ENCODE measurements at regions not wholly inside any gene's neighbourhood (a gene's known extent, or its start where the extent isn't known, plus 50 kb on each side); places are given as distances from the start of the nearest gene placed in this dataset.
"Not testable (repeated sequence)": the region's sequence is repeated elsewhere in the genome, so short reads cannot be mapped to it uniquely, and the experiment has no call there.

DNA sequence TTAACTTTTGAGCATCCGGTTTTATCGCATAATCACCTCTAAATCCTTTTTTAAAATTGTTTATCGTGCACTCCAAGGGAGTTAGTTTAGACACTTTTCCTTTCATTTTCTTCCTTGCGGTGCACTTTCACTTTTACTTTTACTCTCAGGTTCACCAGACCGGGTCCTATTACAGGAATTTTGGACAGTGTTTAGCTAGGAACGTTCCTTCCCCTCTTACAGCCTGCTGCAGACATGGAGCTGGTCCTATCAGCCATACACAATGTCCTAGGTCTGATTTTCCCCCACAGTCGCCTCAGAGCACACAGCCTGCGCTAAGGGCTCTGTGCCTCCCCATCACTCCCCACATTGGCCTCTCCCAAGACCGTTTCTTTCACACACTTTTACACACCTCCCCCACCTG is 103.9 kb downstream of the ALG10 start:
- Mint-ChIP-seq H3K36me3 (peaks cover 0 to 6% (median 0%) of the 10 kb centered on the region in 3 donors), H3K4me1 (peaks cover 7 to 14% (median 10%) of the 10 kb centered on the region in 4 donors), H3K4me3 (peak overlapping the region; percentile 48 to 82 (median 72)), H3K9me3 (peaks cover 0 to 3% (median 0%) of the 10 kb centered on the region in 9 donors), H3K27ac (peak overlapping the region in 7 of 10 donors; percentile 35 to 79 (median 62)), H3K27me3 (peaks cover 2 to 36% (median 9%) of the 10 kb centered on the region in 5 donors)
- DNase-seq (peak in 1 of 10 donors; percentile 6), ATAC-seq (no peak)
- POLR2A ChIA-PET = no interaction called here

DNA sequence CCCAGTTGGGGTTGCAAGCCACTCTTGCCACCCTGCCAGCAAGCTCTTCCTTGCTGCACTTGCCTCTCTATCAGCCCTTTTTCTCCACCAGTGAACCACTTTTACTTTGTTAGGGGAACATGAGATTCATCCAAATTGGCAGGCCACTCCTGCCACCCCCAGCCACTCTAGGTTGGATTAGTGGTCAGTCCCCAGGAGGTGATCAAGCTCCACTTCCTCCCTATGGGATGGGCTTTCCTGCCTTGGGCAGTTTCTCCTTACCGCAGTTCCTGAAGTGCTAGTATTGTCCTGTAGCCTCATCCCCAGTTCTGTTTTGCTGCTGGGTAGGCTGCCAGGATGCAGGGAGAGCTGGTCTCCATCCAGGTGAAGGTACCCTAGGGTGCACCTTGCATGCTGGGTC is 104.5 kb downstream of the ALG10 start:
- Mint-ChIP-seq H3K4me3 (peak overlapping the region; percentile 48 to 82 (median 72)), H3K27me3 (peaks cover 2 to 36% (median 12%) of the 10 kb centered on the region in 5 donors), H3K36me3 (peaks cover 0 to 6% (median 0%) of the 10 kb centered on the region in 3 donors), H3K27ac (peak overlapping the region in 4 of 10 donors; percentile 35 to 79 (median 64)), H3K4me1 (peaks cover 7 to 14% (median 10%) of the 10 kb centered on the region in 4 donors), H3K9me3 (peaks cover 0 to 3% (median 0%) of the 10 kb centered on the region in 9 donors)
- POLR2A ChIA-PET = no interaction called here
- DNase-seq (no peak), ATAC-seq (no peak)

DNA sequence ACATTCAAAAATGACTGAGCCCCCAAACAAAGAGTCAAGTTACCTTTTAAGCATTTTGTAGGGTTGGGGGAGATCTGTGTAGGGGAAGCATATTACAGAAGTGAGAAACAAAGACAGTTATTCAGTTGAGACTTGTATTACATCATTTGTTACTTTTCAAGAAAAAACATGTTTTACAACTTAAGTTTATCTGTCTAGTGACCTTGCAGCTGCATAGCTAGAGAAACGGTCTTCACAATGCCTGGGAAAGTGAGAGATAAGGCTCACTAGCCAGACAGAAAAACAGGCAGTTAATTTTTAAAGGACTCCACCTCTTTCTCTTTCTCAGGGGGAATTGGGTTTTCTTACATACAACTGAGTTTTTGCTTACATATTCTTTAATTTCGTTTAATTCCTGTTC is 105.1 kb downstream of the ALG10 start:
- POLR2A ChIA-PET, H3K36me3 Mint-ChIP-seq, H3K9me3 Mint-ChIP-seq, H3K4me3 Mint-ChIP-seq, ATAC-seq, H3K27ac Mint-ChIP-seq, DNase-seq: not testable (repeated sequence)
- peaks cover 7 to 14% (median 10%) of the 10 kb centered on the region in 4 donors for H3K4me1 Mint-ChIP-seq
- peaks cover 2 to 36% (median 12%) of the 10 kb centered on the region in 5 donors for H3K27me3 Mint-ChIP-seq

DNA sequence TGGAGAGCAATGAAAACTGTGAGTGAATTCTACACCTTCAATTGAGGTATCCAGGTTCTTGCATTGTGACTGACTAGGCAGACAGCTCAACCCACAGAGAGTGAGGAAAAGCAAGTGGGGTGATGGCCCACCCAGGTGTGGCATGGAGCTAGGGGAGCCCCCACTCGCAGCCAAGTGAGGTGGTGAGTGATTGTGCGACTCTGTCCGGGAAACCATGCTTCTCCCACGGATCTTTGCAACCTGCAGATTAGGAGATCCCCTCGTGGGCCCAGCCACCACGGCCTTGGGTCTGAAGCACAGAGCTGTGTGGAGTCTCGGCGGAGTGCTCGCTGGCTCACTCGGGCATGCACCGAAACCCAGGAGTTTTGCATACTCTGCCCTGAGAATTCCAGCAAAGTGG is 120.1 kb downstream of the ALG10 start:
- DNase-seq = no peak
- no peak overlapping the region for H3K27ac Mint-ChIP-seq
- POLR2A ChIA-PET = no interaction called here
- H3K27me3 Mint-ChIP-seq = peaks cover 2 to 7% (median 5%) of the 10 kb centered on the region in 5 donors
- ATAC-seq = no peak
- no peak overlapping the region for H3K4me3 Mint-ChIP-seq
- H3K9me3 Mint-ChIP-seq = peaks cover 0 to 4% (median 0%) of the 10 kb centered on the region in 9 donors
- no peaks in the 10 kb centered on the region for H3K4me1 Mint-ChIP-seq
- H3K36me3 Mint-ChIP-seq = no peaks in the 10 kb centered on the region

DNA sequence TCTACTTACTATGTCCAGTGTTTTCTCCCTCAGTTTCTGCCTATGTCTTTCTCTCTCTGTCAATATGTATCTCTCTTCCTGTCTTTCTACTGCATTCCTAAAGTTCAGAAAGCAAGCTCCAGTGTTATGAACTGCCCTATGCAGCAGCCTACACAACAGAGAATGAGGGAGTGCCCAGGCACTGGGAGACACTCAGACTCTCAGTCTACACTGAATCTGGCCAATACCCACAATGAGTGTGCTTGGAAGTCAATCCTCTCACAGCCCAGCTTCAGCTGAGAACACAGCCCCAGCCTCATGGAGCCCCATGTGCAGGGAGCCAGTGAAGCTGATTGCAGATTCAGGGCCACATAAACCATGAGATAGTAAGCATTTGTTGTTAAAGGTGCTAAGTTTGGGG is 128.7 kb downstream of the ALG10 start:
- Mint-ChIP-seq H3K4me1 (no peaks in the 10 kb centered on the region), H3K4me3 (no peak overlapping the region), H3K27me3 (peaks cover 0 to 2% (median 0%) of the 10 kb centered on the region in 5 donors), H3K9me3 (no peaks in the 10 kb centered on the region), H3K36me3 (no peaks in the 10 kb centered on the region), H3K27ac (peak overlapping the region in 1 of 10 donors; percentile 60)
- POLR2A ChIA-PET = no interaction called here
- no peak for ATAC-seq
- DNase-seq = no peak

DNA sequence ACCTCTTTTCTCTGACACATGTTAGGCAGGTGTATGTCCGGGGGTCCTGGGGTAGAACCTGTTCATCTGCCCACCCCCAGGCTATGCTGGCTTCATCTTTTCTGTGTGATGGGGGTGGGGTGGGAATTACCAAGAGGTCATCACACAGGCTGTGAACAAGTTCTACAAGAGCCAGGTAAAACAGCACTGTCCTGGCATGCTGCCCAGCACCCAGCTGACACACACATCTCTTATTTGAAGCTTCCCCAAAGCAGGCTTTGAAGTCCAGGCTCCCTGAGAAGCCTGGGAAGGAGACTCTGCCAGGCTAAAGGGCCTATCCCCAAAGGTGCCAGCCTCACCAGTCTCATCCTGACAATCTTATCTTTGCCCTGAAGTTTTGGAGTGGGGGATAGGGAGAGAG is 141.1 kb downstream of the ALG10 start:
- H3K4me1 Mint-ChIP-seq = no peaks in the 10 kb centered on the region
- no peaks in the 10 kb centered on the region for H3K9me3 Mint-ChIP-seq
- H3K27me3 Mint-ChIP-seq = peaks cover 0 to 13% (median 6%) of the 10 kb centered on the region in 5 donors
- ATAC-seq = no peak
- H3K4me3 Mint-ChIP-seq = no peak overlapping the region
- POLR2A ChIA-PET = no interaction called here
- H3K36me3 Mint-ChIP-seq = no peaks in the 10 kb centered on the region
- no peak for DNase-seq
- no peak overlapping the region for H3K27ac Mint-ChIP-seq

DNA sequence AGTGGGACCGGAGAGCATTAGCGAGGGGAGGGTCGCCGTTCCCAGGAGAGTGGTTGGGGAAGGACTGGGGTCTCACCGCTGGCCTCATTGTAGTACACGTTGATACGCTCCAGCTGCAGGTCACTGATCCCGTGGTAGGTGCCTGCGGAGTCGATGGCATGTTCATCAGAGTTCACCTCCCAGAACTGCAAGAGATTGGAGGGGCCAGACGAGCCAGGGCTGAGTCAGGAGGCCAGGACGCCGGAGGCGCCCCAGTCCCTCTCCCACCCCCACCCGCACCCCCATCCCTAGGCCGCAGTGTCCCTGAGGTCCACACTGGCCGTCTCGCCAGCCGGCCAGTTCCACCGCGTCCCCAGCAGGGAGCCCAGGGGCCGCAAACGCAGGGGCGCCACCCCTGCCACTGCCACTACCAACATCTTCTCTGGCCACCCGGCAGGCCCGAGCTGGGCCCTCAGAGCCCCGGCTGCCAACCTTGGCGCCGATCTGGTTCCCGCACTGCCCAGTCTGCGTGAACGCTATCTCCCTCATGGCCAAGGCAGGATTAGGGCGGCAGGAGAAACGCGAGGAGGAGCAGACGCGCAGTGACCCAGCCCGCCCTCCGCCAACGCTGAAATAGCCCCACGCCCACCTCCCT is 144.2 kb downstream of the ALG10 start:
- POLR2A ChIA-PET = no interaction called here
- no peak overlapping the region for H3K4me3 Mint-ChIP-seq
- peak overlapping the region in 1 of 10 donors; percentile 85 for H3K27ac Mint-ChIP-seq
- no peaks in the 10 kb centered on the region for H3K4me1 Mint-ChIP-seq
- H3K27me3 Mint-ChIP-seq = peaks cover 0 to 6% (median 0%) of the 10 kb centered on the region in 5 donors
- H3K36me3 Mint-ChIP-seq = no peaks in the 10 kb centered on the region
- DNase-seq (no peak), ATAC-seq (no peak)
- H3K9me3 Mint-ChIP-seq = no peaks in the 10 kb centered on the region

DNA sequence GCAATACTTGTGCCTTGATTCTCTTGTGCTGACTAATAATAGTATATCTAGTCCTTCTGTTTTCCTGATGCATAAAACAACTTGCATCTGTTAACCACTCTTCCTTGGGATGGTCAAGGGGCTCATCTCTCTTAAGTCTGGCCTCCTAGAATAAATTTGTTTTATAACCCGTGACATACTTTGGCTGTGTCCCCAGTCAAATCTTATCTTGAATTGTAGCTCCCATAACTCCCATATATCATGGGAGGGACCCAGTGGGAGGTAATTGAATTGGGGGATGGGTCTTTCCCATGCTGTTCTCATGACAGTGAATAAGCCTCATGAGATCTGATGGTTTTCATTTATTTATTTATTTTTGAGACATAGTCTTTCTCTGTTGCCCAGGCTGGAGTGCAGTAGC is 146.2 kb downstream of the ALG10 start:
- H3K27me3 Mint-ChIP-seq, DNase-seq, H3K27ac Mint-ChIP-seq, ATAC-seq, H3K36me3 Mint-ChIP-seq, H3K9me3 Mint-ChIP-seq, H3K4me1 Mint-ChIP-seq, POLR2A ChIA-PET, H3K4me3 Mint-ChIP-seq: not testable (repeated sequence)

DNA sequence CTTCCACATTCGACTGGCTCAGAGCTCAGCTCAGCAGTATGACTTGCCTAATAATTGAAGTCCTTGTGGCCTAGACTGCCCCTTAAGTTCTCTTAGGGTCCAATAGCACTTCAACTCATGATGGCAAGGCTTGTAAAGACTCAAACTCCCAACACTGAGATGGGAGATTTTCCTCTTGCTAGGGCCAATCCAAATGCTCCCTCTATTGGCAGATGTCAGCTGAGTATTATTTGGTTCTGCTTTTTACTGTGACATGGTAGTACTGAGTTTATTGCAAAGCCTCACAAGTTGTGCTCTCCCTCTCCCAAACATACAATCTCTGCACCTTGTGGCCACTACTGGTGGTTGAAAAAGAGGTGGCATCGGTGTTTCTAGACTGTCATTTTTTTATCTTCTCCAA is 164.2 kb downstream of the ALG10 start:
- POLR2A ChIA-PET = no interaction called here
- Mint-ChIP-seq H3K36me3 (no peaks in the 10 kb centered on the region), H3K27ac (no peak overlapping the region), H3K27me3 (peaks cover 2 to 31% (median 8%) of the 10 kb centered on the region in 5 donors), H3K4me3 (no peak overlapping the region), H3K9me3 (peaks cover 0 to 8% (median 0%) of the 10 kb centered on the region in 9 donors), H3K4me1 (peaks cover 0 to 20% (median 0%) of the 10 kb centered on the region in 4 donors)
- ATAC-seq = no peak
- no peak for DNase-seq

DNA sequence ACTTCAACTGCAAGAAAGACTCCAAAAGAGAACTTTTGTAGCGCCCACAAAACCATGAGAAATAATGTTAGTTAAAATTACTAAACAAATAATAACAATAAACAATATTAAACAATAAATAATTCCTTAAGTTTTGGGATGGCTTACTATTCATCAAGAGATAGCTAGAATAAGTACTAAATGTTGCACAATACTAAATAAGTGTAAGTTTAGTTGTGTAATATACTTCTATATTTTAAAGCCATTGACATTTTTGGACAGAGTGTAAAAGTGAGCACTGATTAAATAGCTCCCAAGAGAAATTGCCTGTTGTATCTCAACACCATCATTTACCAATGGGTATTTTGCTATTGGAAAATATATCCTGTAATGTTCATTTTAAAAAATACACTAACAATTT is 166.7 kb downstream of the ALG10 start:
- no peak for ATAC-seq
- POLR2A ChIA-PET = no interaction called here
- no peak overlapping the region for H3K27ac Mint-ChIP-seq
- DNase-seq = no peak
- peaks cover 0 to 20% (median 0%) of the 10 kb centered on the region in 4 donors for H3K4me1 Mint-ChIP-seq
- H3K9me3 Mint-ChIP-seq = no peaks in the 10 kb centered on the region
- no peaks in the 10 kb centered on the region for H3K36me3 Mint-ChIP-seq
- peaks cover 2 to 35% (median 10%) of the 10 kb centered on the region in 5 donors for H3K27me3 Mint-ChIP-seq
- H3K4me3 Mint-ChIP-seq = no peak overlapping the region

DNA sequence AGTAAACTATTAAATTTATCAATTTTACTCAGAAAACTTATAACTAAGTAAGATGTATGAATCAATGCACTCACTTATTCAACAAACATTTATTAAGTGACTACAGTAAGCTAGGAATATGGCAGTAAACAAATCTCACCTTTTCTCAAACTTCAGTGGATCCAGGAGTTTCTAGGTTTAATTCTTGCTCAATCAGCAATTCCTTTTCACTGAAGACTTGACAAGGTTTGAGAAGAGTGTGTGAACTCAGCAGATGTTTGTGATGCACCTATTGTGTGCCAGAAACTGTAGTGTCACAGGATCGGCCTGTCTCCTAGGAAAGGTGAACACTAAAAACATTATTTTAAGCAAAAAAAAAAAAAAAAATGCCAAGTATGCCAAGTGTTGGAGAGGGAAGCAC is 167.8 kb downstream of the ALG10 start:
- DNase-seq (no peak), ATAC-seq (no peak)
- H3K4me3 Mint-ChIP-seq = no peak overlapping the region

DNA sequence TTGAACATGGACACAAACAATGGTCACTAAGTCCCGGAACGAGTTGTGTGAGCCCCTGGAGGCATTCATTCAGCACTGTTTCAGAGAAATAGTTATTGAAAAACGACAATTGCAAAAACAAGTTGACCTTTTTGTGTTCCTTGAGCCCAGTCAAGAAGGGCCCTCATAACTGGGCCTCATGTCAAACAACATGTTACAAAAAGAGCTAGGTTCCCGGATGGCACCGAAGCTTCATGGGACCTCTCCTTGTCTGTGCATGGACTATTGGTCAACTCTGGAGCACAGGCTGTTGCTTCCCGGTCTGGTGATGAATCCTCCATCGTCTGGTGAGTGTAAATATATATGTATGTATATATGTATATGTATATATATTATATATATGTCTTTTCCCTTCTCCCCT is 176.6 kb downstream of the ALG10 start:
- DNase-seq (no peak), ATAC-seq (no peak)
- no peak overlapping the region for H3K4me3 Mint-ChIP-seq
- H3K27me3 Mint-ChIP-seq = peaks cover 0 to 16% (median 3%) of the 10 kb centered on the region in 5 donors
- no peaks in the 10 kb centered on the region for H3K9me3 Mint-ChIP-seq
- no peaks in the 10 kb centered on the region for H3K4me1 Mint-ChIP-seq
- no peaks in the 10 kb centered on the region for H3K36me3 Mint-ChIP-seq
- POLR2A ChIA-PET = no interaction called here
- no peak overlapping the region for H3K27ac Mint-ChIP-seq

More for the DNA sequence above, 167.8 kb downstream of the ALG10 start:
- H3K27ac Mint-ChIP-seq = no peak overlapping the region
- H3K36me3 Mint-ChIP-seq = no peaks in the 10 kb centered on the region
- H3K9me3 Mint-ChIP-seq = no peaks in the 10 kb centered on the region
- H3K4me1 Mint-ChIP-seq = peaks cover 0 to 20% (median 0%) of the 10 kb centered on the region in 4 donors
- POLR2A ChIA-PET = no interaction called here
- peaks cover 5 to 35% (median 10%) of the 10 kb centered on the region in 5 donors for H3K27me3 Mint-ChIP-seq

DNA sequence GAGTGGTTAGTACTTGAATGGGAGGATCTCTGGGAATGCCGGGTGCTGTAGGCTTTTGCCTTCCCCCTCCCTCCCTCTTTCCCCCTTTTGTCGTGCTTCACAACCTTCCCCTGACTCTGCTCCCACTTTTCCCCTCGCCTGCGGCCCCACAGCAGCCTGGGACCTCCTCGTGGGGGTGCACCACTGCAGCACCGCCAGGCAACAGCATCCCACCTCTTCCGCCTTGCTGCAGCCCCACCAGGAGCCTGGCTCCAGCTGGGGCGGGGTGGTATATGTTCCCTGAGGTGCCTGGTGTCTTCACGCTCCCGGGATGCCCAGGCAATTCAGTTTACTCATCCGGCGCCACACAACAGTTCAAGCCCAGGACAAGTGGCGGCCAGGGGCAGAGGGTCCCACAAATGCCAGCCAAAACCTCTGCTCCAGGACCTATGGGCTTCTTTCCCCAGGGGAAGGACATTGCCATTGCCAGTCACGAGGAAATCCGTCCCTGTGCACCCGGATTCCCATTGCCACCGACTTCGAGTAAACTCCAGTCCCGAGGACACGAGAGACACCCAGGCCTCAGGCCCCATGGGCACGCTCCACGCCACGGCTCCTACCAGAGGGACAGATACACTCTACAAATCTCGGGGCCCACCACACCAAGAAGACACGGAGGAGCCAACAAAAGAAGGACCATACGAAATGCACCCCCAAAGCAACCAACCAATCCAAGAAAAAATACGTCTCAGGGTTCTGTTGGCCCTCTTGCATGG is 181.7 kb downstream of the ALG10 start:
- POLR2A ChIA-PET = no interaction called here
- no peaks in the 10 kb centered on the region for H3K36me3 Mint-ChIP-seq
- H3K27ac Mint-ChIP-seq = no peak overlapping the region
- H3K4me3 Mint-ChIP-seq = no peak overlapping the region
- H3K4me1 Mint-ChIP-seq = peaks cover 0 to 7% (median 1%) of the 10 kb centered on the region in 4 donors
- H3K9me3 Mint-ChIP-seq = peaks cover 0 to 8% (median 0%) of the 10 kb centered on the region in 9 donors
- ATAC-seq (no peak), DNase-seq (no peak)
- peaks cover 0 to 2% (median 0%) of the 10 kb centered on the region in 5 donors for H3K27me3 Mint-ChIP-seq

Data from naive thymus-derived CD8-positive, alpha-beta T cell (primary cell).